Neural cell (in vitro differentiated cells): ENCODE measurements at regions not wholly inside any gene's neighbourhood (a gene's known extent, or its start where the extent isn't known, plus 50 kb on each side); places are given as distances from the start of the nearest gene placed in this dataset.

Experiments used
- H2AFZ ChIP-seq: fragments of 200-600, 300-800 bp; sonication (generic), shearing (Covaris generic); 2 replicates; pipeline ENCODE4 v1.6.0; 2014; ENCODE audit warnings: low read depth, mild to moderate bottlenecking, antibody characterized with exemption, low read length, moderate library complexity
- H3F3A ChIP-seq: fragments of 200-600 bp; shearing (Covaris generic); 2 replicates; pipeline ENCODE4 v1.6.1; 2016; ENCODE audit warnings: mild to moderate bottlenecking, moderate library complexity, mixed read lengths, antibody characterized with exemption, low read length; ENCODE audit not compliant: insufficient read depth, poor library complexity, severe bottlenecking
- H3K27ac ChIP-seq: fragments of 200-600, 300-800 bp; sonication (generic), shearing (Covaris generic); 2 replicates; pipeline ENCODE4 v1.5.1; 2014; ENCODE audit warnings: mild to moderate bottlenecking, low read length, moderate library complexity
- H3K27me3 ChIP-seq: fragments of 300-800, 200-600 bp; sonication (generic), shearing (Covaris generic); 2 replicates; pipeline ENCODE4 v1.6.0; 2014; ENCODE audit warnings: mild to moderate bottlenecking, low read depth, low read length, moderate library complexity; ENCODE audit not compliant: insufficient read depth
- H3K36me3 ChIP-seq: fragments of 300-800, 200-600 bp; sonication (generic), shearing (Covaris generic); 2 replicates; pipeline ENCODE4 v1.5.1; 2014; ENCODE audit warnings: mild to moderate bottlenecking, antibody characterized with exemption, low read length, moderate library complexity; ENCODE audit not compliant: insufficient read depth
- H3K4me2 ChIP-seq: fragments of 300-800, 200-600 bp; sonication (generic), shearing (Covaris generic); 2 replicates; pipeline ENCODE4 v1.6.0; 2014; ENCODE audit warnings: mild to moderate bottlenecking, low read length
- H3K4me3 ChIP-seq: fragments of 300-800, 200-600 bp; sonication (generic), shearing (Covaris generic); 2 replicates; pipeline ENCODE4 v1.5.1; 2014; ENCODE audit warnings: mild to moderate bottlenecking, low read length, moderate library complexity
- H3K79me2 ChIP-seq: fragments of 200-600 bp; shearing (Covaris generic); replicated peaks from 2 replicates; pipeline ENCODE4 v1.6.0; 2014; ENCODE audit warnings: mild to moderate bottlenecking, low read length, moderate library complexity; ENCODE audit not compliant: insufficient read depth
- H3K9ac ChIP-seq: fragments of 300-800, 200-600 bp; sonication (generic), shearing (Covaris generic); 2 replicates; pipeline ENCODE4 v1.6.1; 2016; ENCODE audit warnings: mild to moderate bottlenecking, low read length, mixed read lengths
- H3K9me2 ChIP-seq: fragments of 200-600 bp; shearing (Covaris generic); 2 replicates; pipeline ENCODE4 v1.6.1; 2016; ENCODE audit warnings: mild to moderate bottlenecking, low read length, mixed read lengths; ENCODE audit not compliant: insufficient read depth
- H3K9me3 ChIP-seq: fragments of 200-600, 300-800 bp; sonication (generic), shearing (Covaris generic); 2 replicates; pipeline ENCODE4 v1.6.1; 2016; ENCODE audit warnings: mild to moderate bottlenecking, mixed run types, low read length, moderate library complexity, mixed read lengths
- H4K20me1 ChIP-seq: fragments of 200-600 bp; shearing (Covaris generic); 2 replicates; pipeline ENCODE4 v1.6.1; 2016; ENCODE audit warnings: mild to moderate bottlenecking, mixed run types; ENCODE audit not compliant: insufficient read depth
- CTCF ChIP-seq: fragments of 450-650 bp; IDR thresholded peaks from 2 replicates; pipeline ENCODE4 v1.5.1; 2014; ENCODE audit warnings: antibody characterized with exemption, mild to moderate bottlenecking, moderate library complexity; ENCODE audit not compliant: poor library complexity, severe bottlenecking
- EP300 ChIP-seq: fragments of 450-650 bp; conservative IDR thresholded peaks from 2 replicates; pipeline ENCODE4 v1.6.1; 2014; ENCODE audit warnings: antibody characterized with exemption, mild to moderate bottlenecking, moderate library complexity; ENCODE audit not compliant: poor library complexity, severe bottlenecking
- EZH2 ChIP-seq: fragments of 200-600, 300-800 bp; shearing (Covaris generic), sonication (generic); IDR thresholded peaks from 2 replicates; pipeline ENCODE4 v1.6.1; 2014; ENCODE audit warnings: antibody characterized with exemption, low read length, borderline replicate concordance, mild to moderate bottlenecking; ENCODE audit not compliant: insufficient read depth, poor library complexity, severe bottlenecking
- MXI1 ChIP-seq: fragments of 450-650 bp; conservative IDR thresholded peaks from 2 replicates; pipeline ENCODE4 v1.6.1; 2014; ENCODE audit warnings: antibody characterized with exemption, mild to moderate bottlenecking; ENCODE audit not compliant: poor library complexity, severe bottlenecking
- POLR2AphosphoS5 ChIP-seq: IDR thresholded peaks from 2 replicates; pipeline ENCODE4 v1.6.1; 2012
- RAD21 ChIP-seq: fragments of 450-650 bp; conservative IDR thresholded peaks from 2 replicates; pipeline ENCODE4 v1.6.1; 2014; ENCODE audit warnings: antibody characterized with exemption, mild to moderate bottlenecking, moderate library complexity
- REST ChIP-seq: IDR thresholded peaks from 2 replicates; pipeline ENCODE4 v1.6.1; 2012; ENCODE audit warnings: borderline replicate concordance
- SMC3 ChIP-seq: fragments of 450-650 bp; conservative IDR thresholded peaks from 2 replicates; pipeline ENCODE4 v1.6.1; 2014; ENCODE audit warnings: antibody characterized with exemption, mild to moderate bottlenecking, moderate library complexity; ENCODE audit not compliant: poor library complexity
- TAF1 ChIP-seq: IDR thresholded peaks from 2 replicates; pipeline ENCODE4 v1.6.1; 2012; ENCODE audit warnings: low read depth

- H3K79me2 ChIP-seq, result no peaks in the 10 kb centered on the region
- H3K9me3 ChIP-seq, result no peaks in the 10 kb centered on the region
- TF ChIP-seq RAD21 (no peak), MXI1 (no peak), EP300 (no peak), SMC3 (no peak), POLR2AphosphoS5 (no peak), CTCF (no peak), REST (no peak), EZH2 (no peak), TAF1 (no peak)
Observed at GRCh38 chr2:199527071-199527470, 69.3 kb upstream of the SATB2 start.

GRCh38 chr2:199524689-199525574 lies 67.2 kb upstream of the SATB2 start:
- no peak overlapping the region for H3K4me3 ChIP-seq
- TF ChIP-seq POLR2AphosphoS5, result no peak
- no peak for TF ChIP-seq EZH2
- no peak for TF ChIP-seq SMC3
- TF ChIP-seq TAF1, result no peak
- no peak for TF ChIP-seq RAD21
- TF ChIP-seq REST, result no peak
- TF ChIP-seq CTCF, result no peak
- no peak for TF ChIP-seq MXI1
- no peak for TF ChIP-seq EP300

More at GRCh38 chr2:199527071-199527470, 69.3 kb upstream of the SATB2 start:
- no peaks in the 10 kb centered on the region for H3K9me2 ChIP-seq
- H3K4me2 ChIP-seq, result no peak overlapping the region
- no peaks in the 10 kb centered on the region for H3K27me3 ChIP-seq
- no peaks in the 10 kb centered on the region for H4K20me1 ChIP-seq
- H3F3A ChIP-seq, result no peaks in the 10 kb centered on the region
- H3K4me3 ChIP-seq, result no peak overlapping the region
- H3K36me3 ChIP-seq, result no peaks in the 10 kb centered on the region
- H2AFZ ChIP-seq, result no peak overlapping the region
- no peak overlapping the region for H3K9ac ChIP-seq
- no peak overlapping the region for H3K27ac ChIP-seq

More at GRCh38 chr2:199524689-199525574, 67.2 kb upstream of the SATB2 start:
- no peak overlapping the region for H3K27ac ChIP-seq
- no peaks in the 10 kb centered on the region for H3F3A ChIP-seq
- H3K9me2 ChIP-seq, result no peaks in the 10 kb centered on the region
- no peaks in the 10 kb centered on the region for H3K27me3 ChIP-seq
- no peak overlapping the region for H2AFZ ChIP-seq
- H3K9ac ChIP-seq, result no peak overlapping the region
- H3K79me2 ChIP-seq, result no peaks in the 10 kb centered on the region
- no peaks in the 10 kb centered on the region for H4K20me1 ChIP-seq
- H3K4me2 ChIP-seq, result no peak overlapping the region
- H3K36me3 ChIP-seq, result no peaks in the 10 kb centered on the region
- no peaks in the 10 kb centered on the region for H3K9me3 ChIP-seq
